LNCaP clone FGC (cell line): ENCODE measurements at regions not wholly inside any gene's neighbourhood (a gene's known extent, or its start where the extent isn't known, plus 50 kb on each side); places are given as distances from the start of the nearest gene placed in this dataset.

Source experiments
- DNase-seq: peaks from one replicate; pipeline ENCODE4 v3.0.0-alpha.2; 2011; ENCODE audit warnings: low read depth
- H3K4me3 ChIP-seq: 2 replicates; pipeline ENCODE4 v1.5.1; 2011; ENCODE audit warnings: mild to moderate bottlenecking, low read depth, low read length, control low read depth
- CTCF ChIP-seq: IDR thresholded peaks from 2 replicates; pipeline ENCODE4 v1.5.1; 2012; ENCODE audit warnings: mild to moderate bottlenecking; ENCODE audit not compliant: control insufficient read depth, insufficient read depth; ENCODE audit errors: extremely low read depth

DNA sequence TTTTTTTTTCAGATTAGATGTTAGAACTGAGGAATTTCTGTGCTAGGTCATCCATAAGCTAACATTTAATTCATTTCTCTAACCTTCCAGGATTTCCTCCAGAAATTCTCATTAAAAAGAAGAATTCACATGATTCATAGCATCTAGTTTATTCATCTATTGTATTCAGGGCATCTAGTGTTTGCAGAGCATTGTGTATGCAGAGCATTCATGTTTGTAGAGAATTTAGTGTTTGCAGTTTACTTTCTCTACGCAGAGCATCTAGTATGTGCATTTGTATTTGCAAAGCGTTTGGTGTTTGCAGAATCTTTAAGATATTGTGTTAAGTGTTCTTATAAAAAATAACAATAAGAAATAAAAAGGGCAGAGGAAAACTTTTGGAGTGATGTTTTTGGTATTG is 491.1 kb downstream of the MTRR start:
- H3K4me3 ChIP-seq, result no peak overlapping the region
- no peak for TF ChIP-seq CTCF
- DNase-seq, result no peak

DNA sequence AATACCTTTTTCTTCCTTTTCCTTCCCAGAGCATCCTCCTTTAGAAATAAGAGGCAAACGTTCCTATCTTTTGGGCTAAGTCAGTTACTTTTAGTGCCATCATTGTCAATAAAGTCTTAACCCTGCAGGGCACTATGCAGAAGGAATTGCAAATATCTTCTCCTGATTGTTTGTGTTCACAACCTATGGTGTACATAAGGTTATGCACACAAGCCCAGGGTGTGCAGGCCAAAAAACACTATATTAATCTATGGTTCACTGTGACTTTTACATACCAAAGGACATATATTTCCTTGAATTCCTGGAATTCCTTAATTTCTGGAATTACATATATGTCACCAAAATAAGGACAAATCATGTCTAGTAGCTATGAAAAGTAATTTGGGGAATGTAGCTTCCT is 493.5 kb downstream of the MTRR start:
- no peak for DNase-seq
- H3K4me3 ChIP-seq, result no peak overlapping the region
- TF ChIP-seq CTCF, result no peak

- H3K4me3 ChIP-seq, result no peak overlapping the region
- DNase-seq, result no peak
- TF ChIP-seq CTCF, result no peak
Measured at GRCh38 chr5:8363138-8363537, 494.2 kb downstream of the MTRR start.

DNA sequence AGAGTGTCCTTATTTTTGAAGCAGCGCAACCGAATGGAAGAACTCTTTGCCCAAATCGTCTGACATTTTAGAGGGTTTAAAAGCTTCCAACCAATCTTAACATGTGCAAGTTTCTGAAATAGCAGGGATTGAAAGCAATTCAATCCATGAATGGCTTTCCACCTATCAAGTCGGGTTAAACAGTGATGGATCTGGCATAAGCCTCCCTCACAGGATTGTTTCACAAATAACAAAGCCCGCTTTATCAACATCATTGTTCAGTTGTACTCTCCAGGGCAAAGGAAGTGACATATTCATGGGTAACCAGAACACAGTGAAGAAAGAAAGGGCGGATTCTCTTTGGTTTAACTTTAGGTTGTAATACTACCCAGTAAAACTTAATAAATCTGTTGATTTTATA is 497.3 kb downstream of the MTRR start:
- H3K4me3 ChIP-seq, result no peak overlapping the region
- DNase-seq, result no peak
- TF ChIP-seq CTCF, result no peak

DNA sequence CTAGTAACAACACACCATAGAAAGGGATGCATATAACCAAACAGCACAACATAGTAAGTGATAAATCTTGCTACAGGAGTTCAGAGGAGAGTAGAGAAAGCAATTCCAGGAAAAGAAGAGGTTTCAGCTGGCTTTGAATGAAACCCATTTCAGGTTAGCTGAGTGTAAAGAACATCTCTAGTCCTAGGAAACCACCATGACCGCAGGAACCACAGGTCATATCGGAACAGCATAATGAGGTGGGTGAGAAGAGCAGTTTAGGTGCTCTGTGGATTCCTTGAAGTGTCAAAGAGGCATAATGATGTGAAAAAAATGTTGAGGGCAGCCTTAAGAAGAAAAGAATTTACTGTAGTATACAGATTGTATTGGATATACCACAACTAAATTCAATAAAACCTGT is 507.5 kb downstream of the MTRR start:
- TF ChIP-seq CTCF, result no peak
- no peak for DNase-seq
- no peak overlapping the region for H3K4me3 ChIP-seq

GRCh38 chr5:8381972-8382371 is 513.0 kb downstream of the MTRR start:
- no peak for DNase-seq
- TF ChIP-seq CTCF, result no peak
- no peak overlapping the region for H3K4me3 ChIP-seq

- no peak for TF ChIP-seq CTCF
- no peak overlapping the region for H3K4me3 ChIP-seq
- no peak for DNase-seq
Measured at GRCh38 chr5:8382456-8382855, 513.5 kb downstream of the MTRR start.
